HG02884 (cell line): ENCODE measurements at regions not wholly inside any gene's neighbourhood (a gene's known extent, or its start where the extent isn't known, plus 50 kb on each side); places are given as distances from the start of the nearest gene placed in this dataset.
"Not testable (repeated sequence)": the region's sequence is repeated elsewhere in the genome, so short reads cannot be mapped to it uniquely, and the experiment has no call there.

Source experiments
- ATAC-seq: cut with Tn5 transposase; IDR thresholded peaks from one replicate; pipeline ENCODE4 v1.9.1; 2021; ENCODE audit warnings: mild to moderate bottlenecking, moderate library complexity; ENCODE audit not compliant: unreplicated experiment

DNA sequence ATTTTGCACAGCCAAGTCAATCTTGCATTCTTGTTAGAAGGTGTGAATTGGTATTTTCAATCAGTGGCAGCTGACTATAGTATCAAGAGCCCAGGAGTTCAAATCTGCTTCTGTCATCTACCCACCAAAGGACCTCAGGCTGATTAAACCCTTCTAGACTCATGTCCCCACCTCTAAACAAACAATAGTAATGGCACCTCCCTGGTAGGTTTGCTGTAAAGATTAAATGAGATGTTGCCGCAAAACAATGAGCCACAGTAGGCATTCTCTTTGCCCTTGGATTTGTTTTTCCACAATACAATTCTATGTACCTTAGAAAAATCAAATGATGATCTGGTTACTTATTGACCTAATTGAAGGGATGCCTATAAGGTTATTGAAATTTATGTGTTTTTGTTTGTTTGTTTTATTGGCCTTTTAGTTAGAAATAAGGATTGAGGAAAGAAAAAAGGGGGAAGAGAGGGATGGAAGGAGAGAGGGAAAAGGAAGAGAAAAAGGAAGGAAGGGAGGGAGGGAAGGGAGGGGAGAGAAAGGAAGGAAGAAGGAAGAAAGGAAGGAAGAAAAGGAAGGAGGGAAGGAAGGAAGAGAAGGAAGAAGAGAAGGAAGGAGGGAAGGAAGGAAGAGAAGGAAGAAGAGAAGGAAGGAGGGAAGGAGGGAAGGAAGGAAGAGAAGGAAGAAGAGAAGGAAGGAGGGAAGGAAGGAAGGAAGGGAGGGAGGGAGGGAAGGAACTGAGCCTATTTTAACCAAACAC lies 110.7 kb downstream of the ETS2 start:
- ATAC-seq: no peak

DNA sequence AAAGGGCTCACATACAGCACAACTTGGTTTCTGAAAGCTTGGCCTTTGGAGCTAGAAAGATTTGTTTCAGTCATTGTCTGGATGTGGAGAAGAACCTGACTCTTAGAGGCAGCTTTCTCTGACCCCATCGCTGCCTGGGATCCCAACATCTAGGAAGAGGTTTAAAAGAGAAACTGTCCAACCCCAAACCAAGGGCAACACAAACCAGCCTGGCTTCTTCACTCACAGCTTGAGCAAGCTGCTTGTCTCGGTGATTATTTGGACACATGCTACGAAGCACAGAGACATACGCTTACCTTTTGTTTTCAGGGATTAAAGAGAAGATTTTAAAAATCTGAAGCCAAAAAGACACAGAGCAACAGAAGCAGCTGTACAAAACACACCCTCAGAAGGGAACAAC lies 109.8 kb downstream of the ETS2 start:
- ATAC-seq: no peak

DNA sequence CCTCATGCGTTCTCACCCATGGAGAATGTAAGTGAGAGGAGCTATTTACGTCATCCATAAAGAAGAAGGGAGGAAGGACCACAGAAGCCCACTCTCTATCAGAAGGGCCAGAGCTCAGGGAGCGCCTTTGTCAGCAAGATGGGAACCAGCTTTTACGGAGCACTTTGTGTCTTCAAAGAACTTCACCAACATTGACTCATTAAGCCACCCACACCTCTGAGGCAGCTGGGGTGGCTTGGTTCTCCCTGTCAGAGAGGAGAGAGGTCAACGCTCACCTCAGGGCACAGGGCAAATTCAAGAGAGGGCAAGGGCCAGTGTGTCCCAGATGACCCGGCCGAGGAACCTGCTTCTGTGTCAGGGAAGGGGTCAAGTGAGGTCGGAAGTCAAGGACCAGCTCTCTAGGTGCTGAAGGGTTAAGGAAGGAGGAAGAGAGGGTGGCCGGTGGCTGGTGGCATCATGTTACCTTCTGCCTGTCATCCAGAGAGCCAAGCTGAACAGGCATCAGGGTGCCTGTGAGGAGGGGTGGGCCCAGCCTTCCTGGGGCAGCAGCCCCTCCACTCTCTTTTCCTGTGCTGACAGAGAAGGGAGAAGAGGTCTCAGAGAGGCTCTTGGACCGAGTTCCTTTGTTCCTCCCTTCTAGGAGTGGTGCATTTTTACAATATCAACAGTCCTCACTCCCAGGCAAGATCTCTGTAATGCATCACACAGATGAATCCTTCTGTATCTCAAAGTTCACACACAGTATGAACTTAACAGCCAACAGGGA lies 109.0 kb downstream of the ETS2 start:
- ATAC-seq: no peak

DNA sequence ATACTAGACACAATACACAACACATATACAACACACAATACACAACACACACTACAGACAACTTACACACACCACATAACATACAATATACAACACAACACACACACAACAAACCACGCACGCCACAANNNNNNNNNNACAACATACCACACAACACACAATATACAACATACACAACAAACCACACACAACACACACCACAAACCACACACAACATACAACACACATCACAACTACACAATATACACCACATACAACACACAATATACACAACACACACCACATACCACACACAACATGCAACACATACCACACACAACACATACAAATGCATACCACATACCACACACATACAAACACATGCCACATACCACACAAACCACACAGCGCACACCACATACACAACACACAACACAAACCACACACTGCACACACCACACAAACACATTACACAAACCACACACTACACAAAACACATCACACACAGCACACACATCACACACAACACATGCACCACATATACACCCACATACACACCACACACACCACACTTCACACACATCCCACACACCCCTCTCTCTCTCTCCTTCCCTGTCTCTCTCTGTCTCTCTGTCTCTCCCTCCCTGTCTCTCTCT lies 108.3 kb downstream of the ETS2 start:
- no peak for ATAC-seq

- no peak for ATAC-seq
These were observed 107.6 kb downstream of the ETS2 start for GRCh38 chr21:38913120-38913892.

DNA sequence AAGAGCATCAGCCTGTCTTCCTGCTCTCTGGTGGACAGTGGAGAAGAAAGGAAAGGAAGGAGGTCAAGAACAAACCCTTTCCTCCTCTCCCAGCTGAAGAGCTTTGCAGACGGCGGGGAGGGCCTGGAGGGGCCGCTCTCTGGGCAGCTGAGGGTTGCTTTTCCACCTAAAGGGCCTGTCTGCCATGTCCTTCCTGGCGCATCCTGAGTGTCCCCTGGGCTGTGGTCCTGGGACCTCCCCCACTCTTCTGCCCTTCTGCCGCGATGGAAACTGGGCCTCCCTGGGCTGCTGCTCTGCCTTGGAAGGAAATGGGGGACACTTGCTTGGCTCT lies 107.0 kb downstream of the ETS2 start:
- ATAC-seq: no peak

GRCh38 chr21:38912102-38912629 lies 106.4 kb downstream of the ETS2 start:
- no peak for ATAC-seq

- ATAC-seq: no peak
These were observed 105.9 kb downstream of the ETS2 start for GRCh38 chr21:38911484-38912101.

DNA sequence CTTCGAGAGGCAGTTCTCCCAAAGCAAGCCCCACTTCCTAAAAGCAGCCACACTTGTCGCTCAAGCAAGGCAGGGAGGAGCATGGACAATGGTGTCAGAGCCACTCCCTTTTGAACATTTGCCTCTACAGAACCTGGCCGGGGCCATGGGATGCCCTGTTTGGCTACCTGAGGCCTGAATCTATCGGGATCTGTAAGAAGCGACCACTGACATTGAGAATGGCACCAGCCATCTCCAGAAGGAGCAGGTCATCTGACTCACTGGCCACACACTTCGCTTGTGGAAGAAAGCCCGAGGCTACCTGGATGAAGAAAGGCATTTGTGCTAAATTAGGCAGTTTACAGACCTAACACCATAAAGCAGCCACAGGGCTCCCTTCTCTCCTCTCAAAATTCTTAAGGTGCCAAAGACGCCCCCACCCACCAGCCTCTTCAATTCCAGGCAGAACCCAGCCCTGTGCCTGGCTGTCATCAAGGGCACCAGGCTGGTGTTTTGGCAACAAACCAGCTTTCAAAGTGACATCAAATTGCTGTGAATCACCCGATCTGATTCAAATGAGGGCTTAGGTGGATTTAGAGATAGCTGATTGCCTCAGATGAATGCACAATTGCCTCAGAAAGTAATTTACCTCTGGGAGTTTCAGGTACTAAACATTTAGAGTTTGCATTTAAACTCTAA lies 104.8 kb downstream of the ETS2 start:
- no peak for ATAC-seq

DNA sequence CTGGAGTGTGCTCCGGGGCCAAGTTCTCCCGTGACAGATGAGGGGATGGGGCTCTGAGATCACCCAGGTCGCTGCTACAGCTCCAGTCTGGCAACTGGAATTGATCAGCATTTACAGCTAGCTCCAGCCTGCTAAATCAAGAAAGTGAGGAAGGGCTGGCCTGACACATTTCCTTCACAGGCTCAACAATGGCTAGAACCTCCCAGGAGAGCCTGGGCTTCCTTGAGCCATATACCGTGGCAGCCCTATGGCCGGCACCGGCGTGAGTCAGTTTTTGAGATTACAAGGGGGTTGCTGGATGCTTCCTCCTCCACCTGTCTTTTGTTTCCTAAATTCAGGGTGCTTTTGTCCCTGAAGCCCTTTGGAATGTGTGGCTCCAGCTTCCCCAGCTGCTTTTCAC lies 104.2 kb downstream of the ETS2 start:
- ATAC-seq: no peak

GRCh38 chr21:38909109-38909508 lies 103.4 kb downstream of the ETS2 start:
- ATAC-seq: no peak

- ATAC-seq: no peak
These were observed 102.8 kb downstream of the ETS2 start for GRCh38 chr21:38908537-38908936.

GRCh38 chr21:38905752-38906151 lies 100.0 kb downstream of the ETS2 start:
- ATAC-seq: no peak

DNA sequence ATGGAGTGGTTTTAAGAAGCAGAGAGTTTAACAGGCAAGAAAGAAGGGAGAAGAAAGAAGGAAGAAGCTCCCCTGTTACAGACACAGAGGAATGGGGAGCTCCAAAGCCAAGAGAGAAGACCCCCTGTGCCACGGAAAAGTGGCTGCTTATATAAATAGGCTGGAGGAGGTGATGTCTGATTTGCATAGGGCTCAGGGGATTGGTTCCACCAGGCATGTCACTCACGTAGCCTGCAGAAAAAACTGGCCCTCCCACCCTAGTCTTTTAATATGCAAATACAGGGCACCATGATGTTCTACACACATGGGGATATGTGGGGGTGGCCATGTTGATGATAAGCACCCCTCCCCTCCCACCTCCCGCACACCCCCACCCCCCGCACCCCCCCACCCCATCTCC lies 99.6 kb downstream of the ETS2 start:
- ATAC-seq: no peak

DNA sequence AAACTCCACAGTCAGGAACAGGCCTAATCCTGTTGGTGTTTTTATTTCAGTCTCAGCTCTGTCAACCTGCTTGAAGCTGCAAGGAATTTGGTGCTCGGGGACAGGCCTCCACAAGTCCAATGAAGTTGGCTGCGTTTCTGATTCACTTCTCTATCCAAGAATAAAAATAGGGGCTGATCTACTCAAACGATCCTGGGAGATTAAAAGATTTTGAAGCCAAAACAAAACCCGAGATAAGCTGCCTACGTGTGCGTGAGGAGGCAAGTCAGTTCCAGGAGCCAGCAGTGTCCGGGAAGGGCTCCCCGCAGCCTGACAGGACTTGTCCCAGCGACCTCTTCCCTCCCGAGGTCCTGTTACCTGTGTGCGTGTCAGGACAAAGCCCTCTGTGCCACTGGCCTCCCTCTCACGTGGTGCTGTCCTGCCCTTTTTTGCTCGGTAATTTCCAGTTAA lies 98.0 kb downstream of the ETS2 start:
- no peak for ATAC-seq

- no peak for ATAC-seq
These were observed 97.1 kb downstream of the ETS2 start for GRCh38 chr21:38902608-38903445.

- ATAC-seq: no peak
These were observed 94.8 kb downstream of the ETS2 start for GRCh38 chr21:38900499-38900898.

DNA sequence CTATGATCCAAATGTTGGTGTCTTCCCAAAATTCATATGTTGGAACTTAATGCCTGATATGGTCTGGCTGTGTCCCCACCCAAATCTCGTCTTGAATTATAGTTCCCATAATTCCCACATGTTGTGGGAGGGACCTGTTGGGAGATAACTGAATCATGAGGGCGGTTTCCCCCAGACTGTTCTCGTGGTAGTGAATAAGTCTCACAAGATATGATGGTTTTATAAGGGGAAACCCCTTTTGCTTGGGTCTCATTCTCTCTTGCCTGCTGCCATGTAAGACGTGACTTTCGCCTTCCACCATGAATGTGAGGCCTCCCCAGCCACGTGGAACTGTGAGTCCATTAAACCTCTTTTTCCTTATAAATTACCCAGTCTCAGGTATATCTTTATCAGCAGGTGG lies 94.3 kb downstream of the ETS2 start:
- not testable (repeated sequence) for ATAC-seq

- no peak for ATAC-seq
These were observed 93.7 kb downstream of the ETS2 start for GRCh38 chr21:38899277-38899947.
